ENCODE measurements at regions not wholly inside any gene's neighbourhood (a gene's known extent, or its start where the extent isn't known, plus 50 kb on each side); places are given as distances from the start of the nearest gene placed in this dataset.

- no peak for TF ChIP-seq REST (IDR thresholded peaks at IDR 0.05; ENCODE audit: insufficient read depth in 1 of 2, low read depth in 2 of 2, low read length in 2 of 2)
- no peak for TF ChIP-seq FOXP2 (optimal IDR thresholded peaks at IDR 0.05; ENCODE audit: borderline replicate concordance, extremely low read depth, extremely low read length, insufficient read depth)
- TF ChIP-seq POLR2AphosphoS5 (IDR thresholded peaks at IDR 0.05; ENCODE audit: low read depth, low read length), result no peak
- no peak for TF ChIP-seq SIN3A (IDR thresholded peaks at IDR 0.05; ENCODE audit: borderline replicate concordance, insufficient read depth, low read length)
- TF ChIP-seq TAF1 (IDR thresholded peaks at IDR 0.05; ENCODE audit: borderline replicate concordance, insufficient read depth, low read length), result no peak
These were observed 63.7 kb downstream of the GPR6 start for GRCh38 chr6:110041830-110042229.

- TF ChIP-seq FOXP2 (optimal IDR thresholded peaks at IDR 0.05; ENCODE audit: borderline replicate concordance, extremely low read depth, extremely low read length, insufficient read depth) (no peak), TAF1 (IDR thresholded peaks at IDR 0.05; ENCODE audit: borderline replicate concordance, insufficient read depth, low read length) (no peak), SIN3A (IDR thresholded peaks at IDR 0.05; ENCODE audit: borderline replicate concordance, insufficient read depth, low read length) (no peak), POLR2AphosphoS5 (IDR thresholded peaks at IDR 0.05; ENCODE audit: low read depth, low read length) (no peak), REST (IDR thresholded peaks at IDR 0.05; ENCODE audit: insufficient read depth in 1 of 2, low read depth in 2 of 2, low read length in 2 of 2) (no peak)
These were observed 64.7 kb downstream of the GPR6 start for GRCh38 chr6:110042670-110043296.

GRCh38 chr6:110043366-110043994 lies 65.4 kb downstream of the GPR6 start:
- no peak for TF ChIP-seq SIN3A (IDR thresholded peaks at IDR 0.05; ENCODE audit: borderline replicate concordance, insufficient read depth, low read length)
- no peak for TF ChIP-seq TAF1 (IDR thresholded peaks at IDR 0.05; ENCODE audit: borderline replicate concordance, insufficient read depth, low read length)

- no peak for TF ChIP-seq POLR2AphosphoS5 (IDR thresholded peaks at IDR 0.05; ENCODE audit: low read depth, low read length)
- TF ChIP-seq SIN3A (IDR thresholded peaks at IDR 0.05; ENCODE audit: borderline replicate concordance, insufficient read depth, low read length), result no peak
- TF ChIP-seq REST (IDR thresholded peaks at IDR 0.05; ENCODE audit: insufficient read depth in 1 of 2, low read depth in 2 of 2, low read length in 2 of 2), result no peak
- no peak for TF ChIP-seq TAF1 (IDR thresholded peaks at IDR 0.05; ENCODE audit: borderline replicate concordance, insufficient read depth, low read length)
- no peak for TF ChIP-seq FOXP2 (optimal IDR thresholded peaks at IDR 0.05; ENCODE audit: borderline replicate concordance, extremely low read depth, extremely low read length, insufficient read depth)
These were observed 66.0 kb downstream of the GPR6 start for GRCh38 chr6:110044096-110044495.

- TF ChIP-seq TAF1 (IDR thresholded peaks at IDR 0.05; ENCODE audit: borderline replicate concordance, insufficient read depth, low read length) (no peak), POLR2AphosphoS5 (IDR thresholded peaks at IDR 0.05; ENCODE audit: low read depth, low read length) (no peak), FOXP2 (optimal IDR thresholded peaks at IDR 0.05; ENCODE audit: borderline replicate concordance, extremely low read depth, extremely low read length, insufficient read depth) (no peak), REST (IDR thresholded peaks at IDR 0.05; ENCODE audit: insufficient read depth in 1 of 2, low read depth in 2 of 2, low read length in 2 of 2) (no peak), SIN3A (IDR thresholded peaks at IDR 0.05; ENCODE audit: borderline replicate concordance, insufficient read depth, low read length) (no peak)
These were observed 66.5 kb downstream of the GPR6 start for GRCh38 chr6:110044622-110045021.
